IPS-18a (cell line): ENCODE measurements at regions not wholly inside any gene's neighbourhood (a gene's known extent, or its start where the extent isn't known, plus 50 kb on each side); places are given as distances from the start of the nearest gene placed in this dataset.

Experiments
- H3K27ac ChIP-seq: one replicate; pipeline ENCODE4 v1.5.1; 2013; ENCODE audit warnings: low read length
- H3K27me3 ChIP-seq: one replicate; pipeline ENCODE4 v1.6.1; 2013; ENCODE audit warnings: mild to moderate bottlenecking, low read length; ENCODE audit not compliant: control insufficient read depth, insufficient read depth
- H3K36me3 ChIP-seq: one replicate; pipeline ENCODE4 v1.6.1; 2013; ENCODE audit warnings: low read depth, low read length; ENCODE audit not compliant: control insufficient read depth
- H3K4me1 ChIP-seq: one replicate; pipeline ENCODE4 v1.6.1; 2013; ENCODE audit warnings: low read depth, low read length; ENCODE audit not compliant: control insufficient read depth
- H3K4me3 ChIP-seq: one replicate; pipeline ENCODE4 v1.5.1; 2013; ENCODE audit warnings: low read length
- H3K9ac ChIP-seq: one replicate; pipeline ENCODE4 v1.6.1; 2013; ENCODE audit warnings: mild to moderate bottlenecking, low read length, moderate library complexity
- H3K9me3 ChIP-seq: one replicate; pipeline ENCODE4 v1.6.1; 2013; ENCODE audit warnings: low read depth, low read length; ENCODE audit not compliant: control insufficient read depth

DNA sequence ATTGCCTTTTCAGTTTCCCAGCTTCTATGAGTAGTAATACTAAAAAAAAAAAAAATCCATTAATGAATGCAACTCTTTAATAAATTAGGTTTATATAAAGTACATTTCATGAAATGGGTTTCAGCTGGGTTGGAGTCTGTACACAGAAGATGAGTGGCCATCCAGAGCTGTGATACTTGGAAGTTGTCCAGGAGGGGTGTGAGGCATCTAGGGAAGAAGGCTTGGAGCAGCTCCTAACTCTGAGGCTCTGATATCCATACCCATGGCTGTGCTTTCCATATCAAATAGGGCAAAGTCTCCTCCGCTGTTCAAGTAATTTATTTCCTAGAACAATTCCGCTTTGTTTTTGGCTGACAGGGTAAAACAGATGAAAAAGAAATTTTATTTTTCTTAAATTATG lies 423.3 kb upstream of the TENM3 start:
- Histone ChIP-seq H3K36me3 (no peaks in the 10 kb centered on the region), H3K4me3 (no peak overlapping the region), H3K9ac (no peak overlapping the region)

DNA sequence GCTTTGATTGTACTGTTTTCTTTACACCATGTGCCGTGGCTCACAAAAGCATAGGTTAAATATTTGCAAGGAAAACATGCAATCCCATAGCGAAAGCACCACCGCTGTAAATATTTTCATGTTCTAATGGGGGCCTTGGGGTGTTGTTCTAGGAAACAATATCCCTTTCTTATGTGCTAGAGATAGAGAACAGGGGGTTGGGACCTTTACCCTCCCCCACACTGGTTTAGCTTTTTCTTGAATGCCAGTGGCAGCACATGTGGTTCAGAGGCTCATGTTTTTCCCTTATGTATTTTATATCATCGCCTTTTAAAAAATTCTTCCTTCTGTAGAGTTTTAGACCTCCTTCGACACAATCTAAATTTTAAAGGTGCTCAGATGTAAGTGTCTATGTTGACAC lies 422.6 kb upstream of the TENM3 start:
- no peak overlapping the region for H3K9ac ChIP-seq
- H3K9me3 ChIP-seq = peaks cover 8% of the 10 kb centered on the region
- H3K4me1 ChIP-seq = peaks cover 34% of the 10 kb centered on the region
- no peaks in the 10 kb centered on the region for H3K36me3 ChIP-seq
- H3K27me3 ChIP-seq = no peaks in the 10 kb centered on the region
- no peak overlapping the region for H3K4me3 ChIP-seq
- H3K27ac ChIP-seq = peak overlapping the region; percentile 36

More for the DNA sequence above, 423.3 kb upstream of the TENM3 start:
- Histone ChIP-seq H3K4me1 (peaks cover 34% of the 10 kb centered on the region), H3K27me3 (no peaks in the 10 kb centered on the region), H3K27ac (no peak overlapping the region), H3K9me3 (peaks cover 8% of the 10 kb centered on the region)

DNA sequence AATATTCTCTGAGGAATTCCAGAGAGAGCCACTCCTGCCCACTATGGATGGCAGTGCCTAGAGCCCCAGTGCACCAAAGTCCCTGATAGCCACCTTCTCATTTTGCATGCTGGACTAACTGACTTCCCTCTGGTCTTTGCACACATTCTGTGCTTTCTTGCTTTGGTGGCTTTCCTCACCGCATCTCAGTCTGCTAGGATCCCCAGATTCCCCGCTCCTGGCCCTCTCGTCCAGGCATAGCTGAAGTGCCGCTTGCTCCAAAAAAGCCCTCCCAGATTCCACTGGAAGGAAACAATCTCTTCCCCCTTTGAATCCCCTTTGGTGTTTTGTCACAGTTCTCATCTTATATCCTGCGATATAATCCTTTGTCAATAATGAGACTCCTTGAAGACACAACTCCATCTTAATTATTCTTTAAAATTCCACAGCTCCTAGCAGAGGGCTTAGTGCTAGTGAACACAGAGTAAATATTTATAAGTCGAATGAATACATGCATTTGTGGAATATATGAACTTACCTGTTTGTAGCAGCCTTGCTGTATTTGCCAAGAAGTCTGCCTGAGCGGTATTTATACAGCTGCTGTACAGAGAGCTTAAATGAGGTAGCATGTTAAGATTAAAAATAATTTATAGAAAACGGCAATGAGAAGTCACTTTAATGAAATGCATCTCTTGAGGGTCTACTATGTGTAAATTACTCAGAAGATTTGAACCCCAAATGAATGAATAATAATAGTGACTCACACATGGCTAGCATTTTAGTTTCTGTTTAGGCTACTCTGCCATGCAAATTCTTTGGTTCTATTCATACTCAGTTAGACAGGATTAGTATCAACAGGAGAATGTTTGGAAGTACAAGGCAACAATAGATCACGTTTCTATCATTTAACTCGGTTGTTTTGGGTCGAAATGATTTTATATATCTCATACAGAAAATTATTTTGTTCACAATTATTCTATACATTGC lies 421.9 kb upstream of the TENM3 start:
- Histone ChIP-seq H3K9ac (no peak overlapping the region), H3K27ac (peak overlapping the region; percentile 36), H3K9me3 (peaks cover 8% of the 10 kb centered on the region), H3K4me1 (peaks cover 34% of the 10 kb centered on the region), H3K36me3 (no peaks in the 10 kb centered on the region), H3K27me3 (no peaks in the 10 kb centered on the region), H3K4me3 (no peak overlapping the region)

DNA sequence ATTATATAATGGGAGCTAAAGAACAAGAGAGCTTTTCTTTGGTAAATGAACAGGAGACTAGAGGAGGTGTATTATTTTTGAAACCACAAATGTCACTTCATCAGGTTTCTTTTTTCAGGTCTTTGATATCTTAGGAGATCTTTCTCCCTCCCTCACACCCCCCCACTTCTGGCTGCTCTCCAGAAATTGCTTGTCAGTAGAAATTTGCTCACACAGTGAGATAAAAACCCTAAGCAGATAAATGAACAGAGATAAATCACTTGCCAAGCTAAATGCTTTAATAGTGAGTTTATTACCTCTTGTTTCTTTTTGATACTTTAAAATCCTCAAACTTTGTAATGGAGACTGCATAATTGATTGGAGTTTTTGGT lies 421.2 kb upstream of the TENM3 start:
- Histone ChIP-seq H3K4me1 (peaks cover 34% of the 10 kb centered on the region), H3K9ac (no peak overlapping the region), H3K27ac (no peak overlapping the region), H3K27me3 (no peaks in the 10 kb centered on the region), H3K9me3 (peaks cover 8% of the 10 kb centered on the region), H3K4me3 (no peak overlapping the region), H3K36me3 (no peaks in the 10 kb centered on the region)

DNA sequence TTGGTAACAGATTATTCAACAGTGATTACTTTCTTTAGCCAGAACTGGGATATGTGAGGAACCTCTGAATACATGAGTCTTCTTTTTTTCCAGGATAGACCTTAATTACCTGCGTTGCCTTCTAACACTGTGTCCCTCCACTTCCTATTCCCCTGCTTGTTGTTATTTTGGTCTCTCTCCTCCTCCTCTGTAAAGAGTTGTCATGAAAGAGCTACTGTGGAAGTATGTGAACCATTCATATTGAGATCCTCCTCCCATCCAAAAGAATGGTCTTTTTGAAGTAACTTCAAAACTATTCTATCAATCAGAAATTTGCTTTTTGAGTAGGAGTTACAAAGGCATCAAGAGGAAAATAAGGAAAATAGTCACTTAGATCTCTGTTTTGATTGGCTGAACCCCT lies 420.0 kb upstream of the TENM3 start:
- H3K4me1 ChIP-seq = peaks cover 34% of the 10 kb centered on the region

DNA sequence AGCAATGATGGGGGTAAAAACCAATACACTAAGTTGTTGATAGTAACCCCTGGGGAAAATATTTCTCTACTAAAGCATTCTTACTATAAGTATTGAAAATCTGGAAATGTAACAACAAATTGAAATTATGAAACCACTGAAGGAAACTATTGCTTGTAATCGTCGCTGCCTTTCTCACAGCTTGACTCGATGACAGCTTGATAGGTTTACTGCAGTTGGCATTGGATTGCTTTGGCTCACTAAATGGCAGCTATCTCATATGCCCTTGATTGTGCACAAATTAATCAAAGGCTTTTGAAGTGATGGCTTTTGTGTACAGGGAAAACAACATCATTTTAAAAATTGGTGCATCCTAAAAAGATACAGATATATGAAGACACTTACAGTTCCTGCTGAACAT lies 419.6 kb upstream of the TENM3 start:
- H3K9ac ChIP-seq = no peak overlapping the region
- H3K27ac ChIP-seq = no peak overlapping the region
- peaks cover 34% of the 10 kb centered on the region for H3K4me1 ChIP-seq
- no peaks in the 10 kb centered on the region for H3K36me3 ChIP-seq
- H3K9me3 ChIP-seq = peaks cover 8% of the 10 kb centered on the region
- H3K4me3 ChIP-seq = no peak overlapping the region
- H3K27me3 ChIP-seq = no peaks in the 10 kb centered on the region

More for the DNA sequence above, 420.0 kb upstream of the TENM3 start:
- Histone ChIP-seq H3K36me3 (no peaks in the 10 kb centered on the region), H3K9me3 (peaks cover 8% of the 10 kb centered on the region), H3K9ac (no peak overlapping the region), H3K4me3 (no peak overlapping the region), H3K27ac (no peak overlapping the region), H3K27me3 (no peaks in the 10 kb centered on the region)

DNA sequence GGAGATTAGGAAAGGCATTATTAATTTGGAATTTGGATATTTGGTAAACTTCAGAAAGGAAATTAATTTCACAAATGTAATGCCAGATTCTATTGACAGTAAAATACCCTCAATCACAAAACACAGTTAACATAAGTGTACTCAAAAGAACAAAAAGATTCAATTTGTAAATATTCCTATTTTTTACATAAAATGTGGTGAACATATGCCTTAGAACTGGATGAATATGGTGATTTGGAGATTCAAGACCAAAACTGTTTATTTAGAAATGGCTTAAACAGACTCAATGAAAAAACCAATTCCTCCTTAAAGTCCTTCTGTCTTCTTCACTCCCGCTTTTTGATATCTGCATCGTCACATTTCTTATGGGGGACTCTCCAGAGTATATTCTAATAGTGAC lies 417.6 kb upstream of the TENM3 start:
- Histone ChIP-seq H3K27ac (no peak overlapping the region), H3K4me1 (peaks cover 30% of the 10 kb centered on the region), H3K27me3 (no peaks in the 10 kb centered on the region), H3K9ac (no peak overlapping the region), H3K9me3 (no peaks in the 10 kb centered on the region), H3K4me3 (no peak overlapping the region), H3K36me3 (no peaks in the 10 kb centered on the region)

DNA sequence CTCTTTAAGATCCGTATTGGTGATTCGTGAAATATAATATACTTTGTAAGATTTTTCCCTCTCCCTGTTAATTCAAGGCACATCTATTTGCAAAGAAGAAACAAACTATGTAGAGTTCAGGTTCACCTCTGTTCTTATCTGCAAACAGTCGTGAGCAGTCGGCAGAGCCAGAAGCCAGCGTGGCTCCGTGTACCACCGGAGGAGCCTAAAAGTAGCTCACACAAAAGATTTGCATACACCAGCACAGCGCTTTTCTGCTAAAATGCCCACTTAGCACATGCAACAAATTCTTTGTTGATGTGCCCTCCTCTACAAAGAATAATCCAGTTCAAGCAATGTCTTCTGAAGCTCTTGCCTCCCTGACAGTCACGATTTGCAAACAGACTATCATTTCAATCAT lies 416.0 kb upstream of the TENM3 start:
- no peaks in the 10 kb centered on the region for H3K9me3 ChIP-seq
- no peak overlapping the region for H3K9ac ChIP-seq
- no peaks in the 10 kb centered on the region for H3K36me3 ChIP-seq
- H3K4me3 ChIP-seq = no peak overlapping the region
- no peak overlapping the region for H3K27ac ChIP-seq
- H3K27me3 ChIP-seq = no peaks in the 10 kb centered on the region
- H3K4me1 ChIP-seq = peaks cover 14% of the 10 kb centered on the region

DNA sequence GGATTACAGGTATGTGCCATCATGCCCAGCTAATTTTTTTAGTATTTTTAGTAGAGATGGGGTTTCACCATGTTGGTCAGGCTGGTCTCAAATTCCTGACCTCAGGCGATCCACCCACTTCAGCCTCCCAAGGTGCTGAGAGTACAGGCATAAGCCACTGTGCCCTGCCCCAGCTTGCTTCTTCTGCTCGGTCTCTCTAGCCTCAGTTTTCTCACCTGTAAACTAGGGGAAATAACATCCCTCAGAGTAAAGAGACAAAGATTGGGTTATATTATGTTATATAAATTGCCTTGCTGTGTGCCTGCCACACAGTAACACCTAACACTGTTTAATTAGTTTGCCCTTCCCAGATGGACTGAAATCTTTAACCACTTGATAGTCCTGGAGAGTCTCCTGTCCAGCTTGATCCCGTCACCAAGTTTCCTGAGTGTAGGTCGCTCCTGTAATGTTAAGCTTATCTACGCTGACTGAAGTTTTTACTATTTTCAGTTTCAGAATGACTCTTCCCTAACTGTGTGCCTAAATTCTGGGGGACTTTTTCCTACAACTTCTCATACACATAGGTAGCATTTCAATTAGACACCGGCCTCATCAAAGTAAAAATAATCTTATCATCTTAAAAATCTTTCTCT lies 412.7 kb upstream of the TENM3 start:
- no peaks in the 10 kb centered on the region for H3K36me3 ChIP-seq
- no peak overlapping the region for H3K9ac ChIP-seq
- H3K4me1 ChIP-seq = no peaks in the 10 kb centered on the region
- no peaks in the 10 kb centered on the region for H3K9me3 ChIP-seq
- H3K4me3 ChIP-seq = no peak overlapping the region
- no peak overlapping the region for H3K27ac ChIP-seq
- H3K27me3 ChIP-seq = no peaks in the 10 kb centered on the region

DNA sequence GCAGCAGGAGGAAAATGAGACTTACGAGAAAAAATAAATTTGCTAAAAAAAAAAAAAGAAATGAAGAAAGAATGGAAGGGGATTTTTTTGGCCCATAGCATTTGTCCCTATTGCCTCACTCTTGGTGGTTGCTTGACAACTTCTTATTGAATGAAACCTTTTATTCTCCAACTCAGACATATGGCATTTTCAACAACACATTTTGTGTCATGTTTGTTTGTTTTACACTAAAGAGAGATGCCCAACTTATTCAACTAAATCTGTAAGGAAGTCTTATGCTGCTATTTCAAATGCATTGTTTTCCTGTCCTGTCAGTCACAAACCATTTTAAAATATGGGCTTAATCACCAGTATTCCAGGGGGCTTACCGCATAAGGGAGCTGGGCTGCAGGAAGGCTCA lies 409.1 kb upstream of the TENM3 start:
- Histone ChIP-seq H3K36me3 (no peaks in the 10 kb centered on the region), H3K9me3 (no peaks in the 10 kb centered on the region), H3K4me3 (no peak overlapping the region), H3K9ac (no peak overlapping the region), H3K27ac (no peak overlapping the region), H3K4me1 (no peaks in the 10 kb centered on the region), H3K27me3 (no peaks in the 10 kb centered on the region)

DNA sequence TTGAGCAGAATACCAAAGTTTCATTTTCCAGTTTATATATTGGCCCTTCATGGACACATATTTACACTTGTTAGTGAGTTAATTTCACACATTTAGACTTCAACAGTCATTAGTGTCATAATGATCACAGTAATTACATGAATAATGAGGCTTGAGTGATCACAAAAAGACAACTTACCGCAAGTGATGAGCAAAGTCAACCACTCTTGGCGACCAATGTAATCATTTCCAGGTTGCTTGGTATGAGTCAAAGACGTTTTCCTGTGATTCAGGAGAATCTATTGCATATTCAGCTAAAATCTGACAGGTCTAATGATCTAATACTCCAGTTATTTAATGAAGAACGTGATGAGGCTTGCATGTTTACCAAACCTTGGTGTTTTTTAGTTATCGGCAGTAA lies 407.9 kb upstream of the TENM3 start:
- Histone ChIP-seq H3K27ac (no peak overlapping the region), H3K9ac (no peak overlapping the region), H3K27me3 (no peaks in the 10 kb centered on the region), H3K9me3 (no peaks in the 10 kb centered on the region), H3K4me3 (no peak overlapping the region), H3K36me3 (no peaks in the 10 kb centered on the region), H3K4me1 (no peaks in the 10 kb centered on the region)

DNA sequence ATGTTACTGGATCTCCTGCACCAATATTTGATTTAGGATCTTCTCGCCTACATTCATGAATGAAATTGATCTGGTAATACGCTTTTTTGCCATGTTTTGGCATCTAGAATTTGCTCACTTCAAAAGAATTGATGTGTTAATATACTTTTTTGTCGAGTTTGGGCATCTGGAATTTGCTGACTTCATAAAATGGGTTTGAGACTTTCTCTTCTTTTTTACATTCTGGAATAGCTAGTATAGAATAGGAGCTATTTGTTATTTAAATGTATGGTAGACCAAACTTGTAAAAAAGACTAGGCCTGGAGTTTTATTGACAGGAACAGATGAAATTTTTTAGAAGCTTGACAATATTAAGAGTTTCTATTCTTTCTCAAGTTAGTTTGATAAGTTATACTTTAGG lies 404.9 kb upstream of the TENM3 start:
- H3K27ac ChIP-seq = no peak overlapping the region
- no peaks in the 10 kb centered on the region for H3K27me3 ChIP-seq
- H3K9ac ChIP-seq = no peak overlapping the region
- no peaks in the 10 kb centered on the region for H3K9me3 ChIP-seq
- no peaks in the 10 kb centered on the region for H3K4me1 ChIP-seq
- H3K4me3 ChIP-seq = no peak overlapping the region
- H3K36me3 ChIP-seq = no peaks in the 10 kb centered on the region
